Type B pancreatic cell (in vitro differentiated cells): ENCODE measurements at regions not wholly inside any gene's neighbourhood (a gene's known extent, or its start where the extent isn't known, plus 50 kb on each side); places are given as distances from the start of the nearest gene placed in this dataset.

Source experiments
- DNase-seq: peaks from one replicate; pipeline ENCODE4 v3.0.0; 2021; ENCODE audit warnings: mixed read lengths; ENCODE audit not compliant: unreplicated experiment; ENCODE audit errors: extremely low spot score
- H3K27ac Mint-ChIP-seq: 2 replicates; pipeline ENCODE4 v1.8.0; 2021; ENCODE audit warnings: mild to moderate bottlenecking, mixed read lengths
- H3K27me3 Mint-ChIP-seq: 2 replicates; pipeline ENCODE4 v1.8.0; 2021; ENCODE audit warnings: mixed read lengths
- H3K36me3 Mint-ChIP-seq: 2 replicates; pipeline ENCODE4 v1.8.0; 2021; ENCODE audit warnings: mixed read lengths
- H3K4me1 Mint-ChIP-seq: one replicate; pipeline ENCODE4 v1.8.0; 2021; ENCODE audit warnings: mixed read lengths; ENCODE audit not compliant: unreplicated experiment
- H3K4me3 Mint-ChIP-seq: 2 replicates; pipeline ENCODE4 v1.8.0; 2021; ENCODE audit warnings: mild to moderate bottlenecking, mixed read lengths
- H3K9me3 Mint-ChIP-seq: 2 replicates; pipeline ENCODE4 v1.8.0; 2021; ENCODE audit warnings: mixed read lengths
- TF ChIP-seq, protein P1 (sequence below): fragments of 200-600 bp; sonication (generic); conservative IDR thresholded peaks from 2 replicates; pipeline ENCODE4 v1.5.0; 2021; ENCODE audit warnings: antibody characterized with exemption, mild to moderate bottlenecking

DNA sequence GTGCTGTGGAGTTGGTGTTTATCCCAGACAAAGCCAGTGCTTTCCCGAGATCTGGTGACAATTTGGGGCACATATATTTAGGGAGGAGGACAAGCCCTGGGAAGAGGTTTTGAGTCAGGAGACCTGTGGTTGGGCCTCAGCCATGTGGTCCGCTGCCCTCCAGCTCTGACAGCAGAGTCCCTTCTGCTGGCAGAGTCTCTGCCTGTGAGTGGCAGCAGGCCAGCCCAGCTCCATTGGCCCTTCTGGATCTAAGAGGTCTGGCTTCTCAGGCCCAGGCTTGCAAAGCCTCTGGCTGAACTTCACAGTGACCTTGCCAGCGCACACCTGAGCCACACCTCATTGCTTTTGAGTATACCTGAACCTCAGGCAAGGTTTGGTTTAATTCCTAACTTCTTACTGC is 115.3 kb downstream of the BCL2L11 start:
- TF ChIP-seq, protein P1, sequence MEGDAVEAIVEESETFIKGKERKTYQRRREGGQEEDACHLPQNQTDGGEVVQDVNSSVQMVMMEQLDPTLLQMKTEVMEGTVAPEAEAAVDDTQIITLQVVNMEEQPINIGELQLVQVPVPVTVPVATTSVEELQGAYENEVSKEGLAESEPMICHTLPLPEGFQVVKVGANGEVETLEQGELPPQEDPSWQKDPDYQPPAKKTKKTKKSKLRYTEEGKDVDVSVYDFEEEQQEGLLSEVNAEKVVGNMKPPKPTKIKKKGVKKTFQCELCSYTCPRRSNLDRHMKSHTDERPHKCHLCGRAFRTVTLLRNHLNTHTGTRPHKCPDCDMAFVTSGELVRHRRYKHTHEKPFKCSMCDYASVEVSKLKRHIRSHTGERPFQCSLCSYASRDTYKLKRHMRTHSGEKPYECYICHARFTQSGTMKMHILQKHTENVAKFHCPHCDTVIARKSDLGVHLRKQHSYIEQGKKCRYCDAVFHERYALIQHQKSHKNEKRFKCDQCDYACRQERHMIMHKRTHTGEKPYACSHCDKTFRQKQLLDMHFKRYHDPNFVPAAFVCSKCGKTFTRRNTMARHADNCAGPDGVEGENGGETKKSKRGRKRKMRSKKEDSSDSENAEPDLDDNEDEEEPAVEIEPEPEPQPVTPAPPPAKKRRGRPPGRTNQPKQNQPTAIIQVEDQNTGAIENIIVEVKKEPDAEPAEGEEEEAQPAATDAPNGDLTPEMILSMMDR, result no peak
- Mint-ChIP-seq H3K4me1 (peaks cover 5% of the 10 kb centered on the region), H3K4me3 (no peak overlapping the region), H3K36me3 (no peaks in the 10 kb centered on the region), H3K9me3 (peaks cover 5% of the 10 kb centered on the region), H3K27me3 (no peaks in the 10 kb centered on the region), H3K27ac (no peak overlapping the region)
- DNase-seq, result no peak

DNA sequence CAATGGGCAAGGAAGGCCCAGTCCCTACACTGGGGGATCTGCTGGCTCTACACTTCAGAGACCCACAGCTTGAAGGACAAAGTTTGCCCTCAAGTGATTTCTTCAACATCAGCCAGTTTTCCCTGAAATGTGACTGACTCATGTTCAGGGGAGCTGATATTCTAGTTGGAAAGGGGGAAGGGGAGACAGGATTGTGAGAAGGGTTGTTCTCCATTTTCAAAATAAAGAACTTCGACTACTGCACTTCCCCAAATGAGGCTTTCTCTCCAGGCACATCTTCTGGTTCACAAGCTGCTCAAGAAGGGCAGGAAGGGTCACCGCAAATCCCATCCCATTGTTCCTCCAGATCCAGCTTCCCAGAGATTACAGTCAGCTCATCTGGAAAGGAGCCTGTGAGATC is 117.6 kb downstream of the BCL2L11 start:
- TF ChIP-seq, protein P1, result no peak
- Mint-ChIP-seq H3K4me3 (no peak overlapping the region), H3K27ac (no peak overlapping the region), H3K36me3 (no peaks in the 10 kb centered on the region), H3K27me3 (no peaks in the 10 kb centered on the region), H3K9me3 (no peaks in the 10 kb centered on the region), H3K4me1 (peaks cover 5% of the 10 kb centered on the region)
- DNase-seq, result no peak

DNA sequence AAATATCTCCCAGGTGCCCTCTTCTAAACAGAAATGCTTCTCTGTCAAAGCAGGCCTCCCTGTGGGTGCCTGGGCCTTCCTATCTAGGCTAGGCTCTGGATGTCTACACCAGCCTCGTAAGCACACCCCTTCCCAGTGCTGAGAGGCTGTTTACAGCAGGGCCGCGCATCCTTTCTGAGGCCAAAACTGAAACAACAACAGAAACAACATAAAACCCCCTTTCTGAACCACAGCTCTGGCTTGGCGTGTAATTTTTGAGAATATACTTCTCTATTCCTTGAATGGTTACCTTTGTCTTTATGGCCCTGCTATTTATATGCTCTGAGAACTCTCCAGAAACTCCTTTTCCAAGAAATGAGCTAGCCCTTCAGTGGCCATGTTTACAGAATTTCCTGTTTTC is 118.4 kb downstream of the BCL2L11 start:
- H3K27ac Mint-ChIP-seq, result no peak overlapping the region
- H3K27me3 Mint-ChIP-seq, result no peaks in the 10 kb centered on the region
- no peak overlapping the region for H3K4me3 Mint-ChIP-seq
- DNase-seq, result no peak
- TF ChIP-seq, protein P1, result no peak
- H3K4me1 Mint-ChIP-seq, result peaks cover 5% of the 10 kb centered on the region
- H3K36me3 Mint-ChIP-seq, result no peaks in the 10 kb centered on the region
- no peaks in the 10 kb centered on the region for H3K9me3 Mint-ChIP-seq

DNA sequence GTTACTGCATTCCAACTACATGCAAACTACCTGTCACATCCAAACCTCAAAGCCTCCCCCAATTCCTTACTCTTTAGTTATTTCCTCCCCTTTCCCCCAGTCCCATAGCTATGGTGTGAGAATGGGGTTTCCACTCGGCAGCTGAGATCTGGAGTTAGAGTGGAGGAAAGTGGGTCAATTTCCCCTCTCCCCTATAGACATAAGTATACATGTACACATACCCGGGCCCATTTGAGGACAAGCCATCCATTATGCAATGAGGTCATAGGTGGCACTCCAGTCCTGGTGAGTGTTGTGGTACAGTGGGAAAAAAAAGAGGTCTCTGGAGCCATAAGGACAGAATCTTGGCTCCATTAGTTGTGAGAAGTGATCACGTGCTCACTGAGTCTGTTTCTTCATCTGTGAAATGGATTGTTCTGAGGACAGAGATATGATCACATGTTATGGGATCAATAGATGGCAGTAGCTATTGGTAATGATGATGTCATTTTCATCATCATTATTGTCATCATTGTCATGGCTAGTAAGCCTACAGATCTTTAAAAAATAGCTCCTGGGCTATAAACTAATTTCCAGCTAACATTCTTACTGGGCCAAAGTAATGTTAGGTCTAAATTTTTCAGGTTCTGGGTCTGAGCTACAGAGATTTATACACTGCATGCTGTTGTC is 119.0 kb downstream of the BCL2L11 start:
- no peaks in the 10 kb centered on the region for H3K27me3 Mint-ChIP-seq
- H3K4me1 Mint-ChIP-seq, result peaks cover 5% of the 10 kb centered on the region
- H3K9me3 Mint-ChIP-seq, result no peaks in the 10 kb centered on the region
- no peak overlapping the region for H3K4me3 Mint-ChIP-seq
- TF ChIP-seq, protein P1, result no peak
- DNase-seq, result no peak
- no peaks in the 10 kb centered on the region for H3K36me3 Mint-ChIP-seq
- no peak overlapping the region for H3K27ac Mint-ChIP-seq

DNA sequence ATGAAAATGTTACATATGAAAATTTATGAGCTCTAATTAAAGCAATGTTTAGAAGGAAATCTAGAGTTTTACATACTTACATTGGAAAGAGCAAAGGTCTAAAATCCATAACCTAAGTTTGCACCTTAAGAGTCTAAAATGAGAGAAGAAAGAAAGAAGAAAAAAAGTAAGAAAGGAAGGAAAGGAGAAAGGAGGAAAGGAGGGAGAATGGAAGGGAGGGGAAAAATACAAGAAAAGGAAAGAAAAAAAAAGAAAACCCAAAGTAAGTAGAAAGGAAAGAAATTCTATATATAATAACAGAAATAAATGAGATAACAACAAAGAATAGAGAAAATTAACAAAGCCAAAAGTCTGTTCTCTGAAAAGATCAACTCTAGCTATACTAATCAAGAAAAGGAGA is 122.6 kb downstream of the BCL2L11 start:
- Mint-ChIP-seq H3K27ac (no peak overlapping the region), H3K4me1 (no peaks in the 10 kb centered on the region), H3K9me3 (no peaks in the 10 kb centered on the region), H3K27me3 (no peaks in the 10 kb centered on the region), H3K4me3 (no peak overlapping the region), H3K36me3 (no peaks in the 10 kb centered on the region)
- no peak for DNase-seq
- TF ChIP-seq, protein P1, result no peak

DNA sequence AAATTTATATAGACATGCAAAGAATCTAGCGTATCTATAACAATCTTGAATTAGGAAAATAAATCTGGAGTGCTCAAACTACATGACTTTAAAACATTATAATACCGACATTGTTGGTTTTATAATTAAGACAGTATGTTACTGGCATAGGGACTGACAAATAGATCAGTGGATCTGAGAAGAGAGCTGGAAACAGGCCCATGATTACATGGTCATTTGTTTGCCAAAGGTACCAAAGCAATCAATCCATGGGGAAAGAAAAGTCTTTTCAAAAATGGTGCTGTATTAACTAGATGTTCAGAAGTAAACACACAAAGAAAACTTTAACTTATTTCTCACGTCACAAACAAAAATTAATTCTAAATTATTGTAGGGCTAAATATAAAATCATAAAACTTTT is 124.2 kb downstream of the BCL2L11 start:
- no peaks in the 10 kb centered on the region for H3K4me1 Mint-ChIP-seq
- no peaks in the 10 kb centered on the region for H3K9me3 Mint-ChIP-seq
- no peak overlapping the region for H3K27ac Mint-ChIP-seq
- TF ChIP-seq, protein P1, result no peak
- H3K4me3 Mint-ChIP-seq, result no peak overlapping the region
- H3K36me3 Mint-ChIP-seq, result no peaks in the 10 kb centered on the region
- H3K27me3 Mint-ChIP-seq, result no peaks in the 10 kb centered on the region
- DNase-seq, result no peak
